SIG-M5 treated with dmso at 0.1 percent for 504 hours (cell line): ENCODE measurements at regions not wholly inside any gene's neighbourhood (a gene's known extent, or its start where the extent isn't known, plus 50 kb on each side); places are given as distances from the start of the nearest gene placed in this dataset.
A peak's percentile ranks its signal among the peaks of the same experiment; 100 is the strongest.
"Not testable (repeated sequence)": the region's sequence is repeated elsewhere in the genome, so short reads cannot be mapped to it uniquely, and the experiment has no call there.

Source experiments
- DNase-seq: peaks from one replicate; lab custom pipeline; 2025; ENCODE audit not compliant: unreplicated experiment; lab: John Stamatoyannopoulos, UW

- DNase-seq: not testable (repeated sequence)
Observed at GRCh38 chr7:136431736-136432135, 436.7 kb upstream of the CHRM2 start.

- DNase-seq: no peak
Observed at GRCh38 chr7:136424058-136424457, 444.4 kb upstream of the CHRM2 start.

- not testable (repeated sequence) for DNase-seq
Observed at GRCh38 chr7:136419740-136420139, 442.6 kb upstream of the MTPN start.

- no peak for DNase-seq
Observed at GRCh38 chr7:136412952-136413351, 435.8 kb upstream of the MTPN start.

GRCh38 chr7:136405931-136406777 is 429.0 kb upstream of the MTPN start:
- DNase-seq: peak; percentile 46

GRCh38 chr7:136403591-136403990 is 426.4 kb upstream of the MTPN start:
- no peak for DNase-seq

- no peak for DNase-seq
Observed at GRCh38 chr7:136400877-136401276, 423.7 kb upstream of the MTPN start.

- DNase-seq: no peak
Observed at GRCh38 chr7:136399385-136399784, 422.2 kb upstream of the MTPN start.

- DNase-seq: no peak
Observed at GRCh38 chr7:136392856-136393255, 415.7 kb upstream of the MTPN start.

GRCh38 chr7:136391371-136391770 is 414.2 kb upstream of the MTPN start:
- DNase-seq: no peak

- DNase-seq: no peak
Observed at GRCh38 chr7:136389933-136390332, 412.8 kb upstream of the MTPN start.

GRCh38 chr7:136386876-136387275 is 409.7 kb upstream of the MTPN start:
- DNase-seq: no peak

GRCh38 chr7:136371409-136371808 is 394.2 kb upstream of the MTPN start:
- DNase-seq: not testable (repeated sequence)

- no peak for DNase-seq
Observed at GRCh38 chr7:136370137-136370536, 393.0 kb upstream of the MTPN start.

GRCh38 chr7:136369225-136369624 is 392.1 kb upstream of the MTPN start:
- DNase-seq: no peak

GRCh38 chr7:136359333-136359903 is 382.3 kb upstream of the MTPN start:
- DNase-seq: no peak

- DNase-seq: no peak
Observed at GRCh38 chr7:136353287-136353686, 376.1 kb upstream of the MTPN start.

GRCh38 chr7:136348542-136349192 is 371.5 kb upstream of the MTPN start:
- DNase-seq: no peak

- no peak for DNase-seq
Observed at GRCh38 chr7:136348142-136348541, 371.0 kb upstream of the MTPN start.

GRCh38 chr7:136347488-136347887 is 370.3 kb upstream of the MTPN start:
- no peak for DNase-seq

- no peak for DNase-seq
Observed at GRCh38 chr7:136342251-136342650, 365.1 kb upstream of the MTPN start.

- no peak for DNase-seq
Observed at GRCh38 chr7:136339464-136339863, 362.3 kb upstream of the MTPN start.
